HG03280 (cell line): ENCODE measurements at regions not wholly inside any gene's neighbourhood (a gene's known extent, or its start where the extent isn't known, plus 50 kb on each side); places are given as distances from the start of the nearest gene placed in this dataset.
"Not testable (repeated sequence)": the region's sequence is repeated elsewhere in the genome, so short reads cannot be mapped to it uniquely, and the experiment has no call there.

Experiments used
- ATAC-seq: cut with Tn5 transposase; IDR thresholded peaks from one replicate; pipeline ENCODE4 v1.9.1; 2021; ENCODE audit warnings: mild to moderate bottlenecking, moderate library complexity; ENCODE audit not compliant: unreplicated experiment

DNA sequence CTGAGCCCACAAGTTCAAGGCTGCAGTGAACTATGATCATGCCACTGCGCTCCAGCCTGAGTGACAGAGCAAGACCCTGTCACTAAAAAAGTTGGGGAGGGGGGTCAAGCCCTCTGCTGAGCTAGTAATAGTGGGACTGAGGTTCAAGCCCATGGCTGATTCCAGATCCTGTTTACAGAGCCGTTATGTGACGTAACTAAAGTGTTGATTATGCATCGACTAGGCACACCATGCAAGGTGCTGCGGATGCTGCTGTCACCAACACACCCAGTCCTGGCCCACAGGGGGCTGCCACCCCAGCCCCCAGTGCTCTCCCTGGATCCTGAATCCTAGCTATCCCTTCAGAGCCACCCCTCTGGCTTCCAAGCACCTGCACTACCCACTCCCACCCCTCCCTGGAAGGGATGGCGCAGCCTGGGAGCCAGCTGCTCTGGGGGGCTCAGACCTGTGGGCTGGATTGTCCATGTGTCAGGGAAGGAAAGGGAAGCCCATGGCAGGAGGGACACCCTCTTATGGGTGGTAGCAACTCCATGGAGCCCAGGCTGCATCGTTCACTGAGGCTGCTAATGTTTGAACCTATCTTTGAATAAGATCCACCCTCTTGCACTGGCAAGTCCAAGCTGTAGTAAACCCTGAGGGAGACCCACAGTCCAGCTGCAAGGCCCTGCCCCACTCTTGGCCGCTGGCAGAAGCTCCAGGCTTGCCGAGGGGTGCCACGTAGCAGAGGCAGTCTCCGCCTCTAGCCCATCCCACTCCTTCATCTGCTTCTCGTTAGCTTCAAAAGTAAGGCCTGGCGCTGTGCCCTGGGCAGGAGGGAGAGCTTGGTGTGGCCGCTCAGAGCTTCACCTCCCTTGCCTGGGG is 95.0 kb downstream of the SNX5 start:
- ATAC-seq = no peak

DNA sequence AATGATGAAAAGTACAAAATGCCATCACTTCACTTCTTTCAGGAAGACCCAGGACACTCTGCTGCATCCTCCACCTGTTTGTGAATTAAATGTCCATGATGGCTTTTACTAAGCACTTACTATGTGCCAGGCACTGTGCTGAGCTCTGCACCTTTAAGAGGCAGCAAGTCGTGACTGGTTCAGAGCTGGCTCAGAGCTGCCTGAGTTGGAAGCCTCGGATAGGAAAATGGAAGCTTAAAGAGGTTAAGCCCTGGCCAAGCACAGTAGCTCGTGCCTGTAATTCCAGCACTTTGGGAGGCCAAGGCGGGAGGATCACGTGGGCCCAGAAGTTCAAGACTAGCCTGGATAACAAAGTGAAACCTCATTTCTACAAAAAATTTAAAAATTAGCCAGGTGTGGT is 95.6 kb downstream of the SNX5 start:
- no peak for ATAC-seq

DNA sequence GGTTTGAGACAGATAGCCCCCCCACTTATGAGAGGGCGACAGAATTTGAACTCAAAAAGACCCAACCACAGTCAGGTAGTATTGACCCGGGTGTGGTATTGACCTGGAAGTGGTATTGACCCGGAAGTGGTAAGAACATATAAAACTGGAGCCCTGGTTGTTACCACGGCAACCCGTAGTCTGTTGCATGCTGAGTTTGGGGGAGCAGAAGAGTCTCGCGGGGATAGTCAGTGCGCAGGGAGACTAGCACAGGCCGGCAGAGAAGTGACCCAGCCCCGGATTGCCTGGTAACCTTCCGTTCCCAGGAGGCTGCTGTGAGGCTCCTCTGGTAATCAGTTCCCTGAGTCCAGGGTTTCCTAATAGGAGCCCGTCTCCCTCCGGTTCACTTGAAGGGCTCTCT is 96.2 kb downstream of the SNX5 start:
- no peak for ATAC-seq

DNA sequence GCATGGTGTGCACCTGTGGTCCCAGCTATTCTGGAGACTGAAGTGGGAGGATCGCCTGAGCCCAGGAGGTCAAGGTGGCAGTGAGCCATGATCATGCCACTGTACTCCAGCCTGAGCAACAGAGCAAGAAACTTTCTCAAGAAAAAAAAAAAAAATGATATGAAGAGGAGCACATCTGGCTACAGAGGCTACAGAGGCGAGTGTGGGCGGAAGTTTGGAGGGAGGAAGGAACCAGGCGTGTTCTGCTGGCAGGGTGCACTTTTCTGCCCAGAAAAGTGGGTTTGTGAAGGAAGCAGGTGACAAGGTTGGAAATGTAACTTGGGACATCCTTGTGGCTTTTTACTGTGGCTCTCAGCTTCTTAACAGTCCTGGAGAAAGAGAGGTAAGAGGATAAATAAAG is 96.7 kb downstream of the SNX5 start:
- no peak for ATAC-seq

DNA sequence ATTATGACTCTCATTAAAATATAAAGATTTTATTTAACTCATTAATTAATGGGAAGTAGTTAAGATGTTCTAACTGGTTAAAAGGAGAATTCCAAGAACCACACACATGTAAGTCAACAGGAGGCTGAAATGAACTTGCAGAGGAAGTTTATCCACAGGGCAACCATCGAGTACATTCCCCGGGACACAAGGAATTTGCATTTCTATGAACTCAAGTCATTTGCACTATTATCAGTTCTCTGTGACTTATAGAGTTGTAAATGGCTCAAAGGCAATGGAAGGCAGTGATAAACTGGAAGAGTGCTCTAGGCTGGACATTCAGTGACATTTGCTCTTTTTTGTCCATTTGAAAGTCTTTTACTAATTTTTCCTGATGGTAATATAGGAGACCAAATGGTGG is 97.4 kb downstream of the SNX5 start:
- ATAC-seq = no peak

DNA sequence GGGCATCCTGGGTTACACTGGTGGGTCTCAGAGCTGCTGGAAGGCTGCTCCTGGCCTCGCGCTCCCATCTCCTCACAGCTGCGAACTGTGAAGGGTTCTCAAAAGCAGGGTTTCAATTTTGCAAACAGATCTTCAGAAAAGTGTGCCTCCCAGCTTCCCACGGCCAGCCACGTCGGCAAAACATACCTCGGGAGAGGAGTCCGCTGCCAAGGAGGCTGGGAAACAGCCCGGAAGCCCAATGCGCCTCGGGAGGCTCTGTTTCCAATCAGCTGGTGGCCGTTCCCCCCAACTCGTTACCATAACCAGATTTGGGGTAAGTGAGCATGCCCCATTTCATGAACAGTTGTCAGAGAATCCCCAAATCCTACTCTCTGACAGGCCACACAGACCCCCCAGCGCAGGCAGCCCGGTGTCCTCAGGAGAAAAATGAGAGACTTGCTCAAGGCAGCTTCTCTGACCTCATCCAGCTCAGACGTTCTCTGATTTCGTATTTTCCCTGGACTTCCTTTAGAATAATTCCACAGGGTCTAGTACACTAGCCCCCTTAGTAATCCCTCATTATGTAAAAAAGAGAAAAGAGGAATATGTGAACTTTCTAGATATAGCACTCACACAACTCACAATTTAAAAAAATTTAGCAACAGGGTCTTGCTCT is 98.4 kb downstream of the SNX5 start:
- no peak for ATAC-seq

DNA sequence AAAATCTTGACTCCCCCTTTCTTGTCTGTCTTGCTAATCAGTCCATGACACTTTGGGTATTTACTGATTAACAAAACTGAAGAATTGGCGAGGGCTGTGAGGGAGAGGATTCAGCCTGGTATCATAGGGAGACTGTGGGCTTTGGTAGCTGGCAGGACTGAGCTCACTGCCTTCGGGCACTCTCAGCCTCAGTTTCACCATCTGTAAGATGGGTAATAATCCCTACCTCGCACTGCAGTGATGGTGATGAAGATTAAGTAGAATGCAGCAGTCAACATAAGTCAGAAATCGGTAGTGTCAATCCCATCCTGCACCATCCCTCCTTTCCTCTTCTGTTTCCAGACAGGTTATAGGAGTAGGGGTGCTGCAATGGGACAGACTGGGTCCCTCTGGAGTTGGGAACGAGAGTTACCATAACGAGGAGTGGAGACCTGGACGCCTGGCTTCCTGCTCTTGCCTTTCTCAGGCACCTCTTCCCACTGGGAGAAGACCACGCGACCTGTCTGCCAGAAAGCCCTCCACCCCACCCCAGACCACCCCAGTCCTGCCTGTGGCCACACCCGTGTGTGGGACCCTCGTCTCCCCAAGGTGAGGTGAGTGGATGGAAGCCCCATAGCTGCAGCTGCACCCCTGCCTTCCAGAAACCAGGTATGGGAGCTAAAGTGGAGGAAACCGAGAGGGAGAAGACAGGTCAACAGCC is 99.1 kb downstream of the SNX5 start:
- ATAC-seq = no peak

DNA sequence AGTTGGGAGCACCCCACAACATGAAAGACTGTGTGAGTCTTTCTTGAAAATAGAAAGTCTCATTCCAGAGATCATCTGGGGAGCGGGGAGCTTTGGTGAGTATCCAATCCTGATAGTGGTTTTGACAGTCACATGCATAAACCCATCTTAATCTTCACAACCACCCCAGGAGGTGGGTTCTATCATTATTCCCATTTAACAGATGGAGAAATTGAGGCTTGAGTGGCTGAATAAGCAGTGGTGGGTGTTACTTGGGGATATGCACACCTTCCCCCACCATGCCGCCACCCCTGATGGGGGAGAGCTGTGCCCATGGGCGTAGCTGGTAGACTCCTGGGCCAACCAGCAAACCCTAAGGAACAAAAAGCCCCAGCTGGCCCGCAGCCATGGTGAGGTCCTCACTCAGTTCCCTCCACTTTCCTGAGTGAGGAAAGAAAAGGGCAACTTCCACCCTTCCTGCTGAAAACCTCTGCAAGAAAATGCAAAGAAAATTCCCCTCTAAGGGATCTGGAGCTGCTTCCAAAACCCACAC is 99.8 kb downstream of the SNX5 start:
- ATAC-seq = no peak

DNA sequence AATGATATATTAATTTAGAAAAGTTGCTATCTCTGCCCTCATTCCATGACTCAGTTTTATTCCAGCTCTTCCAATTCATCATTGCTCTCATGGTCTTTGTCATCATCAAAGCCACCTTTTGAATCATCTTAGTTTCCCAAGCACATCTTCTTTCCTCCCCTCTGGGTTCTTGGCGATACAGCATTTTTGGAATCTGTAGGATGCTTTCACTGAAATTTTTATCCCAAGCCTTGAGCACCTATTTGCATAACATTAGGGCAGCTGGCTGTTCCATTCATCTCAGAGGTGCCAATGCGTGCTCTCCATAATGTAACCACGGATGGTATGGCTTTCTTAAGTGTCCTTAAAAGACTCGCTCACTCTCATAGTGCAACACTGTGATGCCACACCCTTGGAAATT is 100.4 kb downstream of the SNX5 start:
- no peak for ATAC-seq

DNA sequence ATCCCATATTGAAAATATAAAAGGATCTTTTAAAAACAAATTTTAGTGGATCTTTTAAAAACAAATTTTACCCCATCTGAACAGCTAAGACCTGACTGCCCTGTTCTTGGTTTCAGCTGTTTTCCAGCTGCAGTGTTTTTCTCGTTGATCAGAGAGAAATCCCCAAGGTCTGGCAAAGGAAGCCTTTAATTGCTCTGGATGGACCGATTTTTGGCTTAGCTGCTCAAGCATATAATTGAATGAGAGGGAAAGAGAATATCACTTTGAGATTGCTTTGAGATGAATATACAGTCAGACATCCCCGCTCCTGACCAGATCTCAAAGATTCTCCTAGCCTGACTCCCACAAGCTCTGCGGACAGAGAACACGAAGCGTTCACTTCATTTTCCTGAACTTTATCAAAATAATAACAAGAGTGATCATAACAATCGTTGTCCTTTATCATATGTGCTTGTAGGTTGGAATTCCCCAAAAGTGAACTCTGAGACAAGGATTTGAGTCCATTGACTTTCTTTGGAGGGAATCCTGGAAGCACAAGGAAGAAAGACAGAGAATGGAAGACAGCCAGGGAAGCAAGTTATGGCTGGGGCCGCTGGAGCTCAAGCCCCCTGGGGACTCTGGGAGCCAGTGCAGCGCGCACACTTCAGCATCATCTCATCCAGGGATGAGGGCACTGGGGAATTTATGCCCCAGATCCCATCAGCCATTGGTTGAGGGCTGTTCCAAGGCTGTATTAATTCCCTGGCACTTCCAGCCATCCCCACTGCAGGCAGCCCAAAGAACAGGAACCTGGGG is 101.3 kb downstream of the SNX5 start:
- no peak for ATAC-seq

DNA sequence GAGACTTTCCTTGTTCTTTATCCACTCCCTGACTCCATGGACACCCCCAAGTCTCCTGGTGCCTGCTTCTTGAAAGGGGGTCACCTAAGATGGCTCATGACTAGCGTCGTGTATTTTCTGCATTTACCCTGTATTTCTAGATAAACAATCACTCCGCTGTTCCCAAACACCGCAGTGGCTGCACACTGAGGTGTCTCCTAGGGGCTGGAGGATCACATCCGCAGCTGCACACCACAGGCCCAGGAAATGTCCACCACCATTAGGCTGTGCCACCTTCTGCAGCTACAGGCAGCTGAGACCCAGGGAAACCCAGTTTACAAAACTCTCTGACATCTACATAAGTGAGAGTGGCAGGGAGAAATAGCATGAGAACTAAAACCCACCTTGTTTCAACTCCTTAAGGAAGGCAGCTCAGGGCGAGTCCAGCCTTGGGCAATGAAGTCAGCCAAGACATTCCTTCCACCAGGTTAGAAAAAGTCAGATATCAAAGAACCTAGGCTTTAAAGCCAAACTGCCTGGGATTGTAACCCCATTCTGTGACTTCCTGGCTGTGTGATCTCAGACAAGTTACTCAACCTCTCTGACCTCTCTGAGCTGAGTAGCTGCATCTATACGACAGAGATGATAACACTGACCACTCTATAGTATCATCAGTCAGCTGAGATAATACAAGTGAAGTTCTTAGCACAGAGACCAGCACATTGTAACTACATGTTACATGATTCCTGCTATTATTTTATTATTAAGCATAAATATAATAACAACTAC is 102.2 kb downstream of the SNX5 start:
- ATAC-seq = no peak

DNA sequence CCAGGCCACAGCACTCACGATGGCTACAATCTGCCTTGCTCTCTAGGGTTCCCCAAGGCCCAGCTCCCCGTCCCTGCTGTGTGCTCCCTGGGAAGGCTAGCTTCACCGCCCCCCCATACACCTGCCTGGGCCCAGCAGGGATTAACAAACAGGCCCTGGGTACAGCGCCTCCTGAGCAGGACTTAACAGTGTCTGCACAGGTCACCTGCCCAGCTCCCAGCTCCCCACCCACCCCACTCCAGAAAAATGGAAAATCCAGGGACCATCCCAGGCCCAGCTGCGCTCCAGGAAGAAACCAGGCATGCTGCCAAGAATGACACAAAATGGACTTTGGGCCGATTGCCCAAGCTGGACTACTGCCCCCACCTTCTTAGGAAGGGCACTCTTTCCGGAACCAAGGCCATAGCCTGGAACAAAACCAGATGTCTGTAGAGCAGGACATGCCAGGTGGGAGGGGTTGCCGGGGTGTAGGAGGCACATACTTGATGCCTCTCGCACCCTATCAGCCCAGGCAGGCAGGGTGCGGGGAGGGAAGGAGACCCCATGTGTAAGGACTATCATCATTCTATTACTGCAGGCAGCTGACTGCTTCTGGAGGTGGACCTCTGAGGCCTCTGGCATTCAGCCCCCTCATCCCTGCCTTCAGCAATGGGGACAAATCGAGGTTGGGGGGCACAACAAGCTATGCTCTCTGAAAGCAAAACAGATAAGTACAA is 104.9 kb downstream of the SNX5 start:
- ATAC-seq = no peak

DNA sequence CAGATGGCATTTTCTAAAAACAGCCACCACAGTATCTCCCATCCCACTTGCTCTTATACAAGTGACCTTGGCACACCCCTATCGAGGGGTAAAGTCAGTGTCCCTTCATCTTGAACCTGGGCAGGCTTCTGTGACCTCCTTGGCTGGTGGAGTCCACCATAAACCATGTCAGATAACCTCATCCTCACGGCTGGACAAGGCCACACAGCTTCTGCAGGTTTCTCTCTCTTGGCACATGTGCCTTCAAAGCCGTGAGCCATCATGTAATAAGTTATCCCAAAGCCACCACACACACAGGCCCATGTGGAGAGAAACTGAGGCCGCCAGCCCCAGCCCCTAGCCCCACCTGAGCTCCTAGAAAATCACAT is 105.4 kb downstream of the SNX5 start:
- ATAC-seq = no peak

DNA sequence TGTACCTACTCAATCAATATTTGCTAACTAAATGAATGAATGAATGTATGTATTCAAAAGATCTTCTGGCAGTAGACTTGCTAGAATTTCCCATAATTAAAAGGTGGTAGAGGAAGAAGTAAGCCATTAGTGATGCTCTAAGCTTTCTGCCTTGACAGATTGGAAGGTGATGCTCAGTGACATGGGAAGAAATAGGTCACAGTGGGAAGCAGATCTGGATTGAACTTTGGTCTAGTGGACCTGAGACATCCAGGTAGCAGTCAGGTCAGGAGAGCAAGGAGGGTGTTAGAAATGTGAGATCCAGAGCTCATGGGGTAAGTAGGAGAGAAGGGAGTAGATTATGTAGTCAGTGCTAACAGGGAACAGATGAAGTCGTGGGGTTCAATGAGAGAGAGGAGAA is 106.4 kb downstream of the SNX5 start:
- ATAC-seq = no peak

DNA sequence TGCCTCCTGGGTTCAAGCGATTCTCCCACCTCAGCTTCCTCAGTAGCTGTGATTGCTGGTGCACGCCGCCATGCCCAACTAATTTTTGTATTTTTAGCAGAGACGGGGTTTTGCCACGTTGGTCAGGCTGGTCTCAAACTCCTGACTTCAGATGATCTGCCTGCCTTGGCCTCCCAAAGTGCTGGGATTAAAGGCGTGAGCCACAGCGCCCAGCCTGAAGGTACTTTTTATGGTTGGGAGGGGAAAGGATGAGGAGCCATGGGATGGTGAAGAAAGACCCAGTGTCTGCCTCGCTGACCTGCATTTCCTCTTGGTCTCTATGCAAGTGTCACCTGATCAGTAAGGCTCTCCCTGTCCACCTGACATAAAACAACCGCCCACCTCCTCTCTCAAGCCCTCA is 107.0 kb downstream of the SNX5 start:
- ATAC-seq = not testable (repeated sequence)

DNA sequence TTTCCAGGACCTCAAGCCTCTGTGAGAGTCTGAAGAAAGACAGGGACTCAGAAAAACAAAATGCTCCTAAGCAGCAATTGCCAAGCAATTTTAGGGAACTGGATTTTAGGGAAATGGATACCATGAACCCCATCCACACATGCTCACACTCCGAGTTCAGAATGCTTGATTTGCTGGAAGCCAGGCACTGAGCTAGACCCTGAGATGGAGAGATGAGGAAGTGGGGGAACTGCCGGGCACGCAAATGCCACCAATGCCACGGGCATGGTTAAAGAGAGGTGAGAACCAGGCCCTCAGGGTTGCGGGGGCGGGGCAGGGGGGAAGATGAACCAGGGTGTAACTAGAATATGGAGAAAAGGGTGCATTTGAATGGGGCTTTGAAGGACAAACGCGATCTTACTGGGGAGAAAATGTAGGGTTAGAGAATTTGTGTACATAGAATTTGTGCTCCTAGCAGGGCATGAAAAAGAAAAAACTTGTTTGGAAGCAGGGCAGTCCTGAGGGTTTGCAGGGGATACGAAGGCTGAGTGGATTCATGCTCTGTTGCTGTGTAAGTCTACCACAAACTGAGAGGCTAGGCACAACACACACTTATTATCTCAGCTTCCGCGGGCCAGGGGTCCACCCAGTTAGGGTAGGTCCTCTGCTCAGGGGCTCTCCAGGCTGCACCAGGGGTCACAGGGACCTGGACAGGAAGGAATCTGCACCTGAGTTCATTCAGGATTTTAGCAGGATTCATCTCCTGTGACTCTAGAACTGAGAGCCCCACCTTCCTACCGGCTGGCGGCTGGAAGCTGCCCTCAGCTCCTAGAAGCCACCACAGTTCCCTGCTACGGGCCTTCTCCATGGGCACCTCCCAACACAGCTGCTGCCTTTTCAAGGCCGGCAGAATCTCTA is 108.0 kb downstream of the SNX5 start:
- ATAC-seq = no peak

DNA sequence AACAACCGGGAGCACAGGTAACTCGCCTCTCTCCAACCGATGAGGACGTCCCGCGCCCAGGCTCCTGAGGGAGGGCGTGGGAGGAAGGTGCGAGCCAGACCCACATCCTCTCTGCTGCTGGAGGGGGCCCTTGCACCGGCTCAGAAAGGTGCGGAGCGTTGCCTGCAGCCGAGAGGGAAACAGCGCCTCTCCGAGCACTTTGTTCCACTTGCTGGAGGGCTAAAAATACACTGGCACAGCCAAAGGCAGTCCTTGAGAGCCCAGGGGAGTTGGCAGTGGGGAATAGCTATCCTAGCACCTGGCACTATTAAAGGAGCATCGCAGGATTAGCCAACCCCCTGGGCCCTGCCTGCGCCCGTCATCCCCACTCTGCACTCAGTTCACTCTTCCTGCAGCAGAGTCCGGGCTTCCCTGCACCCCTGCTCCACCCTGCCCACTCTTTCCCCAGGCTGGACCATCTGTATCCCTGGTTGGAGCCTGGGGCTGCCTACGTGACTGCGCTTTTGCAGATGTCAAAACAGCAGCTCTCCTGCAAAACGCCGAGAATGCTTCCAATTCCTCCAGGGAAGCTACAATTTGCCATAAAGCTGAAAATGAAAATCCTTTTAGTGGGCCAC is 108.9 kb downstream of the SNX5 start:
- peak; percentile 31 for ATAC-seq

DNA sequence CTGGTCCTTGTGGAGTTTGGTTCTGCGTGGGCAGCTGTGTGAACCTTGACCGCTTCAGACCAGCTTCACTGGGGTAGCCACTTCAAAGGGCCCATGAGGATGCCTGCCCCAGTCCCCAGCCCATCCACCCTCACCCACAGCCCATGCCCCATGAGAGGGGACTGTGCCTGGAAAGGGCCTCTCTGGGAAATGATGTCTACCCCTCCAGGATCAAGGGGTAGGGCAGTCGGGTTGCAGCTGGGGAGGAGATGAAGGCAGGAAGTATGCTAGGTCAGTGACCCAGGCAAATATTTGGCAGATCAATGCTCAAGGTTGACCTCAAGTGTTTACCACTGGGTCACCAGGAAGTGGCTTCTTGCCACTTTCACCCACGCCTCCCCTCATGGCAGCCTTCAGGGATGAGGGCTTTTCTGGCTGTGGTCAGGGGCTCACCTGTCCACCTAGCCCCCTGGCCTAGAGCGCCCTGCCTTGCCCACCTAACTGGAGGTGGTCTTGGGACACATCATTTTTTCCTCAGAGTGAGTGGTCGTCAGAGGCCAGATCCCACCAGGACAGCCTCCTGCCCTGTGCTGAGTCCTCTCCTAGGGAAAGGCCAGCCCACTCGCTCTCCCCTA is 109.5 kb downstream of the SNX5 start:
- peak; percentile 33 for ATAC-seq
